ENCODE measurements at regions not wholly inside any gene's neighbourhood (a gene's known extent, or its start where the extent isn't known, plus 50 kb on each side); places are given as distances from the start of the nearest gene placed in this dataset.
"Not testable (repeated sequence)": the region's sequence is repeated elsewhere in the genome, so short reads cannot be mapped to it uniquely, and the experiment has no call there.

GRCh38 chr9:90156318-90156717 lies 486.3 kb downstream of the DIRAS2 start:
- Mint-ChIP-seq H3K4me3 (no peak overlapping the region), H3K36me3 (ENCODE audit: insufficient read depth) (no peaks in the 10 kb centered on the region), H3K4me1 (ENCODE audit: low read depth in 2 of 2) (no peaks in the 10 kb centered on the region), H3K9me3 (no peaks in the 10 kb centered on the region), H3K27ac (no peak overlapping the region), H3K27me3 (peaks cover 10 to 29% of the 10 kb centered on the region in 2 donors)
- DNase-seq = no peak
- no peak for ATAC-seq (replicated peaks)

GRCh38 chr9:90162326-90162725 lies 480.3 kb downstream of the DIRAS2 start:
- ATAC-seq (replicated peaks) (no peak), DNase-seq (no peak)
- H3K9me3 Mint-ChIP-seq = no peaks in the 10 kb centered on the region
- H3K4me3 Mint-ChIP-seq = no peak overlapping the region
- H3K27ac Mint-ChIP-seq = no peak overlapping the region
- peaks cover 12 to 16% of the 10 kb centered on the region in 2 donors for H3K27me3 Mint-ChIP-seq
- no peaks in the 10 kb centered on the region for H3K36me3 Mint-ChIP-seq (ENCODE audit: insufficient read depth)
- H3K4me1 Mint-ChIP-seq (ENCODE audit: low read depth in 2 of 2) = no peaks in the 10 kb centered on the region

- H3K27me3 Mint-ChIP-seq = peaks cover 8 to 13% of the 10 kb centered on the region in 2 donors
- ATAC-seq (replicated peaks) = no peak
- no peaks in the 10 kb centered on the region for H3K9me3 Mint-ChIP-seq
- H3K4me3 Mint-ChIP-seq = no peak overlapping the region
- no peaks in the 10 kb centered on the region for H3K36me3 Mint-ChIP-seq (ENCODE audit: insufficient read depth)
- no peak overlapping the region for H3K27ac Mint-ChIP-seq
- DNase-seq = no peak
- no peaks in the 10 kb centered on the region for H3K4me1 Mint-ChIP-seq (ENCODE audit: low read depth in 2 of 2)
These were observed 479.8 kb downstream of the DIRAS2 start for GRCh38 chr9:90162819-90163218.

- Mint-ChIP-seq H3K4me3 (no peak overlapping the region), H3K36me3 (ENCODE audit: insufficient read depth) (no peaks in the 10 kb centered on the region), H3K4me1 (ENCODE audit: low read depth in 2 of 2) (no peaks in the 10 kb centered on the region), H3K27me3 (peaks cover under 1 to 11% of the 10 kb centered on the region in 2 donors), H3K27ac (no peak overlapping the region), H3K9me3 (no peaks in the 10 kb centered on the region)
- ATAC-seq (replicated peaks) = no peak
- no peak for DNase-seq
These were observed 477.3 kb downstream of the DIRAS2 start for GRCh38 chr9:90165281-90165680.

GRCh38 chr9:90166374-90166773 lies 476.2 kb downstream of the DIRAS2 start:
- H3K4me3 Mint-ChIP-seq; ATAC-seq (replicated peaks); H3K27ac Mint-ChIP-seq; H3K36me3 Mint-ChIP-seq (ENCODE audit: insufficient read depth); H3K9me3 Mint-ChIP-seq; H3K4me1 Mint-ChIP-seq (ENCODE audit: low read depth in 2 of 2); DNase-seq: not testable (repeated sequence)
- H3K27me3 Mint-ChIP-seq = peaks cover 12% of the 10 kb centered on the region in 2 donors

GRCh38 chr9:90167914-90168313 lies 474.7 kb downstream of the DIRAS2 start:
- DNase-seq = no peak
- Mint-ChIP-seq H3K4me3 (no peak overlapping the region), H3K9me3 (peaks cover 3 to 14% of the 10 kb centered on the region in 2 donors), H3K36me3 (ENCODE audit: insufficient read depth) (no peaks in the 10 kb centered on the region), H3K27ac (no peak overlapping the region), H3K27me3 (peaks cover 19% of the 10 kb centered on the region in 2 donors), H3K4me1 (ENCODE audit: low read depth in 2 of 2) (no peaks in the 10 kb centered on the region)
- no peak for ATAC-seq (replicated peaks)

- H3K4me1 Mint-ChIP-seq (ENCODE audit: low read depth in 2 of 2) = no peaks in the 10 kb centered on the region
- DNase-seq (no peak), ATAC-seq (replicated peaks) (no peak)
- no peak overlapping the region for H3K4me3 Mint-ChIP-seq
- H3K9me3 Mint-ChIP-seq = peaks cover 3 to 14% of the 10 kb centered on the region in 2 donors
- no peaks in the 10 kb centered on the region for H3K36me3 Mint-ChIP-seq (ENCODE audit: insufficient read depth)
- H3K27me3 Mint-ChIP-seq = peaks cover 19% of the 10 kb centered on the region in 2 donors
- H3K27ac Mint-ChIP-seq = no peak overlapping the region
These were observed 473.1 kb downstream of the DIRAS2 start for GRCh38 chr9:90169490-90169889.

GRCh38 chr9:90173935-90174334 lies 468.7 kb downstream of the DIRAS2 start:
- not testable (repeated sequence) for DNase-seq; H3K4me1 Mint-ChIP-seq (ENCODE audit: low read depth in 2 of 2); H3K4me3 Mint-ChIP-seq; H3K36me3 Mint-ChIP-seq (ENCODE audit: insufficient read depth); ATAC-seq (replicated peaks); H3K27ac Mint-ChIP-seq
- peaks cover 13 to 45% of the 10 kb centered on the region in 2 donors for H3K27me3 Mint-ChIP-seq
- peaks cover 5 to 14% of the 10 kb centered on the region in 2 donors for H3K9me3 Mint-ChIP-seq

- Mint-ChIP-seq H3K27me3 (peaks cover 12 to 45% of the 10 kb centered on the region in 2 donors), H3K9me3 (peaks cover 5 to 14% of the 10 kb centered on the region in 2 donors)
- not testable (repeated sequence) for H3K4me3 Mint-ChIP-seq; DNase-seq; H3K27ac Mint-ChIP-seq; H3K4me1 Mint-ChIP-seq (ENCODE audit: low read depth in 2 of 2); H3K36me3 Mint-ChIP-seq (ENCODE audit: insufficient read depth); ATAC-seq (replicated peaks)
These were observed 468.3 kb downstream of the DIRAS2 start for GRCh38 chr9:90174346-90174745.

GRCh38 chr9:90175257-90175656 lies 467.4 kb downstream of the DIRAS2 start:
- no peak for ATAC-seq (replicated peaks)
- Mint-ChIP-seq H3K27me3 (peaks cover 9 to 44% of the 10 kb centered on the region in 2 donors), H3K36me3 (ENCODE audit: insufficient read depth) (no peaks in the 10 kb centered on the region), H3K9me3 (peaks cover 5 to 14% of the 10 kb centered on the region in 2 donors), H3K4me3 (no peak overlapping the region), H3K4me1 (ENCODE audit: low read depth in 2 of 2) (no peaks in the 10 kb centered on the region), H3K27ac (no peak overlapping the region)
- no peak for DNase-seq

- Mint-ChIP-seq H3K27ac (no peak overlapping the region), H3K9me3 (peaks cover 5 to 10% of the 10 kb centered on the region in 2 donors), H3K36me3 (ENCODE audit: insufficient read depth) (no peaks in the 10 kb centered on the region), H3K4me1 (ENCODE audit: low read depth in 2 of 2) (no peaks in the 10 kb centered on the region), H3K4me3 (no peak overlapping the region), H3K27me3 (peaks cover 9 to 38% of the 10 kb centered on the region in 2 donors)
- ATAC-seq (replicated peaks) (no peak), DNase-seq (no peak)
These were observed 466.8 kb downstream of the DIRAS2 start for GRCh38 chr9:90175865-90176264.

- Mint-ChIP-seq H3K27me3 (peaks cover 3 to 28% of the 10 kb centered on the region in 2 donors), H3K9me3 (peaks cover 0 to 1% of the 10 kb centered on the region in 2 donors), H3K27ac (no peak overlapping the region), H3K4me3 (no peak overlapping the region), H3K36me3 (ENCODE audit: insufficient read depth) (no peaks in the 10 kb centered on the region), H3K4me1 (ENCODE audit: low read depth in 2 of 2) (no peaks in the 10 kb centered on the region)
- ATAC-seq (replicated peaks) (no peak), DNase-seq (no peak)
These were observed 465.7 kb downstream of the DIRAS2 start for GRCh38 chr9:90176901-90177300.

- peaks cover 0 to 17% of the 10 kb centered on the region in 2 donors for H3K27me3 Mint-ChIP-seq
- no peaks in the 10 kb centered on the region for H3K4me1 Mint-ChIP-seq (ENCODE audit: low read depth in 2 of 2)
- H3K9me3 Mint-ChIP-seq = peaks cover 0 to 1% of the 10 kb centered on the region in 2 donors
- no peak overlapping the region for H3K27ac Mint-ChIP-seq
- DNase-seq (no peak), ATAC-seq (replicated peaks) (no peak)
- no peak overlapping the region for H3K4me3 Mint-ChIP-seq
- H3K36me3 Mint-ChIP-seq (ENCODE audit: insufficient read depth) = no peaks in the 10 kb centered on the region
These were observed 462.2 kb downstream of the DIRAS2 start for GRCh38 chr9:90180381-90180780.

- Mint-ChIP-seq H3K27ac (no peak overlapping the region), H3K9me3 (no peaks in the 10 kb centered on the region), H3K4me1 (ENCODE audit: low read depth in 2 of 2) (no peaks in the 10 kb centered on the region), H3K4me3 (no peak overlapping the region), H3K27me3 (peaks cover 34 to 37% of the 10 kb centered on the region in 2 donors), H3K36me3 (ENCODE audit: insufficient read depth) (no peaks in the 10 kb centered on the region)
- DNase-seq = no peak
- ATAC-seq (replicated peaks) = no peak
These were observed 454.0 kb downstream of the DIRAS2 start for GRCh38 chr9:90188656-90189055.

- H3K36me3 Mint-ChIP-seq (ENCODE audit: insufficient read depth) = no peaks in the 10 kb centered on the region
- no peaks in the 10 kb centered on the region for H3K4me1 Mint-ChIP-seq (ENCODE audit: low read depth in 2 of 2)
- H3K27ac Mint-ChIP-seq = no peak overlapping the region
- H3K4me3 Mint-ChIP-seq = no peak overlapping the region
- peaks cover 34 to 37% of the 10 kb centered on the region in 2 donors for H3K27me3 Mint-ChIP-seq
- H3K9me3 Mint-ChIP-seq = no peaks in the 10 kb centered on the region
- DNase-seq (no peak), ATAC-seq (replicated peaks) (no peak)
These were observed 453.3 kb downstream of the DIRAS2 start for GRCh38 chr9:90189306-90189705.
